ENCODE measurements at regions not wholly inside any gene's neighbourhood (a gene's known extent, or its start where the extent isn't known, plus 50 kb on each side); places are given as distances from the start of the nearest gene placed in this dataset.
"Not testable (repeated sequence)": the region's sequence is repeated elsewhere in the genome, so short reads cannot be mapped to it uniquely, and the experiment has no call there.

- DNase-seq (ENCODE audit: low spot score) = no peak
These were observed 95.3 kb upstream of the TNFSF11 start for GRCh38 chr13:42478531-42479156.

- DNase-seq (ENCODE audit: low spot score) = no peak
These were observed 89.6 kb upstream of the TNFSF11 start for GRCh38 chr13:42484386-42484785.

- DNase-seq (ENCODE audit: low spot score) = no peak
These were observed 88.7 kb upstream of the TNFSF11 start for GRCh38 chr13:42485272-42485671.

GRCh38 chr13:42486711-42487198 lies 87.2 kb upstream of the TNFSF11 start:
- no peak for DNase-seq (ENCODE audit: low spot score)

GRCh38 chr13:42487221-42487620 lies 86.7 kb upstream of the TNFSF11 start:
- DNase-seq (ENCODE audit: low spot score) = no peak

GRCh38 chr13:42490676-42491075 lies 83.3 kb upstream of the TNFSF11 start:
- no peak for DNase-seq (ENCODE audit: low spot score)

- DNase-seq (ENCODE audit: low spot score) = no peak
These were observed 81.5 kb upstream of the TNFSF11 start for GRCh38 chr13:42492372-42492920.

- DNase-seq (ENCODE audit: low spot score) = no peak
These were observed 79.8 kb upstream of the TNFSF11 start for GRCh38 chr13:42494157-42494556.

- no peak for DNase-seq (ENCODE audit: low spot score)
These were observed 78.7 kb upstream of the TNFSF11 start for GRCh38 chr13:42495255-42495654.

GRCh38 chr13:42495751-42496150 lies 78.2 kb upstream of the TNFSF11 start:
- no peak for DNase-seq (ENCODE audit: low spot score)

GRCh38 chr13:42496926-42497554 lies 76.9 kb upstream of the TNFSF11 start:
- not testable (repeated sequence) for DNase-seq (ENCODE audit: low spot score)

GRCh38 chr13:42497798-42498197 lies 76.2 kb upstream of the TNFSF11 start:
- DNase-seq (ENCODE audit: low spot score) = no peak

GRCh38 chr13:42498521-42498920 lies 75.4 kb upstream of the TNFSF11 start:
- DNase-seq (ENCODE audit: low spot score) = no peak
